Peyer's patch (tissue), 4 donors: ENCODE measurements at regions not wholly inside any gene's neighbourhood (a gene's known extent, or its start where the extent isn't known, plus 50 kb on each side); places are given as distances from the start of the nearest gene placed in this dataset.

ENCODE experiments used
- CTCF ChIP-seq, 6 experiments: fragments of 450-650 bp in 4 of 6; fragments of 200-600 bp in 2 of 6; sonication (generic) in 1 of 6; IDR thresholded peaks; one replicate each; pipeline ENCODE4 v1.5.1; 2017 to 2019; ENCODE audit warnings: antibody characterized with exemption in 6 of 6, mild to moderate bottlenecking in 3 of 6, moderate library complexity in 1 of 6
- POLR2A ChIP-seq, 2 donors: fragments of 450-650 bp; IDR thresholded peaks; one replicate each; pipeline ENCODE4 v1.5.1; 2017; ENCODE audit warnings: antibody characterized with exemption in 2 of 2, mild to moderate bottlenecking in 2 of 2, moderate library complexity in 2 of 2

DNA sequence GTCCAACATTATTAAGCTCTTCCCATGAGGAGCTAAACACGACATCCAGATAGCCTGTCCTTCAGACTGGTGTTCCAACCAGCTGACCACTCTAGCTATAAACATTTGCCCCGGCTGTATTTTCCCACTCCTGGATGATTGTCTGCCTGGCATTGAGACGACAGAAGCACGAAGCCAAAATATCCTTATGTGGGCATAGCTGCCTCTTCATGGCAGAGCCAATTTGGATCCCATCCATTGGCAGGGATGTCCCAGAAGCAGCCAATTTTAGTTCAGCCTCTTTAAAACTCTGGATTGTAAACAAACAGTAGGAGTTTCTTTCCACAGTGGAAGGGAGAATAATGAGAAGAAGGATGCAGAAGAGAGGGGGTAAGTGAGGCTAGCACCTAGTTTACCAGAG lies 507.6 kb downstream of the CETN3 start:
- no peak for TF ChIP-seq CTCF (IDR thresholded peaks at IDR 0.05)
- no peak for TF ChIP-seq POLR2A (IDR thresholded peaks at IDR 0.05)
